ENCODE measurements at regions not wholly inside any gene's neighbourhood (a gene's known extent, or its start where the extent isn't known, plus 50 kb on each side); places are given as distances from the start of the nearest gene placed in this dataset.

GRCh38 chr9:106287091-106287631 lies 575.8 kb upstream of the ZNF462 start:
- no peak for DNase-seq

- no peak for DNase-seq
Observed at GRCh38 chr9:106287731-106288130, 575.2 kb upstream of the ZNF462 start.

GRCh38 chr9:106288689-106289088 lies 574.3 kb upstream of the ZNF462 start:
- no peak for DNase-seq

GRCh38 chr9:106291786-106292185 lies 571.2 kb upstream of the ZNF462 start:
- no peak for DNase-seq

GRCh38 chr9:106296426-106296825 lies 566.5 kb upstream of the ZNF462 start:
- no peak for DNase-seq

- no peak for DNase-seq
Observed at GRCh38 chr9:106298997-106299396, 564.0 kb upstream of the ZNF462 start.

GRCh38 chr9:106304401-106304920 lies 558.5 kb upstream of the ZNF462 start:
- no peak for DNase-seq

- no peak for DNase-seq
Observed at GRCh38 chr9:106305428-106306133, 557.4 kb upstream of the ZNF462 start.

GRCh38 chr9:106307670-106308069 lies 555.3 kb upstream of the ZNF462 start:
- no peak for DNase-seq

GRCh38 chr9:106309925-106310324 lies 553.0 kb upstream of the ZNF462 start:
- no peak for DNase-seq

- DNase-seq = no peak
Observed at GRCh38 chr9:106310782-106311181, 552.2 kb upstream of the ZNF462 start.

- no peak for DNase-seq
Observed at GRCh38 chr9:106312906-106313305, 550.1 kb upstream of the ZNF462 start.

- no peak for DNase-seq
Observed at GRCh38 chr9:106314476-106314875, 548.5 kb upstream of the ZNF462 start.

- DNase-seq = peak; percentile 38
Observed at GRCh38 chr9:106321394-106322180, 541.4 kb upstream of the ZNF462 start.

- DNase-seq = no peak
Observed at GRCh38 chr9:106322706-106323245, 540.2 kb upstream of the ZNF462 start.

- DNase-seq = no peak
Observed at GRCh38 chr9:106324053-106324585, 538.8 kb upstream of the ZNF462 start.

- DNase-seq = no peak
Observed at GRCh38 chr9:106324591-106325280, 538.2 kb upstream of the ZNF462 start.

GRCh38 chr9:106326493-106326892 lies 536.5 kb upstream of the ZNF462 start:
- no peak for DNase-seq

GRCh38 chr9:106333481-106333880 lies 529.5 kb upstream of the ZNF462 start:
- DNase-seq = peak; percentile 96

- no peak for DNase-seq
Observed at GRCh38 chr9:106334081-106334480, 528.9 kb upstream of the ZNF462 start.

GRCh38 chr9:106339882-106340281 lies 523.1 kb upstream of the ZNF462 start:
- no peak for DNase-seq

- no peak for DNase-seq
Observed at GRCh38 chr9:106350777-106351176, 512.2 kb upstream of the ZNF462 start.

- DNase-seq = no peak
Observed at GRCh38 chr9:106356924-106357323, 506.0 kb upstream of the ZNF462 start.

All from NCI-H748 treated with DMSO at 0.1 percent for 48 hours (cell line).